Adrenal gland (tissue), 5 donors: ENCODE measurements at regions not wholly inside any gene's neighbourhood (a gene's known extent, or its start where the extent isn't known, plus 50 kb on each side); places are given as distances from the start of the nearest gene placed in this dataset.

Source experiments
- POLR2A ChIP-seq, 2 donors: fragments of 450-650 bp; IDR thresholded peaks; one replicate each; pipeline ENCODE4 v1.6.1; 2017; ENCODE audit warnings: antibody characterized with exemption in 2 of 2, mild to moderate bottlenecking in 2 of 2, moderate library complexity in 1 of 2
- TF ChIP-seq, protein P1 (sequence below), 6 experiments: fragments of 450-650 bp in 4 of 6; fragments of 200-600 bp in 2 of 6; sonication (generic) in 1 of 6; IDR thresholded peaks; 1 replicate in 5 of 6; 2 replicates in 1 of 6; pipeline versions ENCODE4 v1.5.1 to v1.8.0; 2016 to 2021; ENCODE audit warnings: antibody characterized with exemption in 6 of 6, mild to moderate bottlenecking in 2 of 6, moderate library complexity in 1 of 6
- donor health status: DM: no; HTN: no; CAD: no.

DNA sequence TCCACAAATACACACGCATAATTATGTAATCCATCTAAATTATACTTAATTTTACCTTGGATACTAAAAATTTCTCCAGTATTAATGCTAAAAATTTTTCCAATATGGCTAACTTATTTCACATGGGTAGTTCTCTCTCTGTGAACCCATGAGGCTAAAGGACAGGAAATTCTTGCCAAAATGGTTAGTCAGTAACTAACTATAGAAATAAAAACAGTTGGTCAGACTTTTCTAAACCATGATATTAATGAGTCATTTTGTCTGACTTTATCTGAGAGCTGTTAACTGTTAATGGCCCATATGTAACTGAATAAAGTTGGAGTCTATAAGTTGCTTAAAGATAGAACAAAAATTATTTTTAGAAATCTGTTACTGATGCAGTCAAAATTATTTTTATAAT is 549.4 kb downstream of the TLL1 start:
- TF ChIP-seq, protein P1, sequence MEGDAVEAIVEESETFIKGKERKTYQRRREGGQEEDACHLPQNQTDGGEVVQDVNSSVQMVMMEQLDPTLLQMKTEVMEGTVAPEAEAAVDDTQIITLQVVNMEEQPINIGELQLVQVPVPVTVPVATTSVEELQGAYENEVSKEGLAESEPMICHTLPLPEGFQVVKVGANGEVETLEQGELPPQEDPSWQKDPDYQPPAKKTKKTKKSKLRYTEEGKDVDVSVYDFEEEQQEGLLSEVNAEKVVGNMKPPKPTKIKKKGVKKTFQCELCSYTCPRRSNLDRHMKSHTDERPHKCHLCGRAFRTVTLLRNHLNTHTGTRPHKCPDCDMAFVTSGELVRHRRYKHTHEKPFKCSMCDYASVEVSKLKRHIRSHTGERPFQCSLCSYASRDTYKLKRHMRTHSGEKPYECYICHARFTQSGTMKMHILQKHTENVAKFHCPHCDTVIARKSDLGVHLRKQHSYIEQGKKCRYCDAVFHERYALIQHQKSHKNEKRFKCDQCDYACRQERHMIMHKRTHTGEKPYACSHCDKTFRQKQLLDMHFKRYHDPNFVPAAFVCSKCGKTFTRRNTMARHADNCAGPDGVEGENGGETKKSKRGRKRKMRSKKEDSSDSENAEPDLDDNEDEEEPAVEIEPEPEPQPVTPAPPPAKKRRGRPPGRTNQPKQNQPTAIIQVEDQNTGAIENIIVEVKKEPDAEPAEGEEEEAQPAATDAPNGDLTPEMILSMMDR (IDR thresholded peaks at IDR 0.05), result no peak
- no peak for TF ChIP-seq POLR2A (IDR thresholded peaks at IDR 0.05)
